ENCODE measurements at regions not wholly inside any gene's neighbourhood (a gene's known extent, or its start where the extent isn't known, plus 50 kb on each side); places are given as distances from the start of the nearest gene placed in this dataset.

GRCh38 chr22:49012712-49013395 lies 814.8 kb downstream of the BRD1 start:
- DNase-seq (ENCODE audit: low read depth), result no peak
- no peak overlapping the region for H3K4me3 ChIP-seq (ENCODE audit: low read depth, low read length)
- no peak for TF ChIP-seq CTCF (conservative IDR thresholded peaks at IDR 0.05; ENCODE audit: low read depth, low read length)

GRCh38 chr22:49011769-49012648 lies 815.7 kb downstream of the BRD1 start:
- no peak overlapping the region for H3K4me3 ChIP-seq (ENCODE audit: low read depth, low read length)
- no peak for TF ChIP-seq CTCF (conservative IDR thresholded peaks at IDR 0.05; ENCODE audit: low read depth, low read length)
- DNase-seq (ENCODE audit: low read depth), result no peak

GRCh38 chr22:49011379-49011768 lies 816.3 kb downstream of the BRD1 start:
- no peak overlapping the region for H3K4me3 ChIP-seq (ENCODE audit: low read depth, low read length)
- TF ChIP-seq CTCF (conservative IDR thresholded peaks at IDR 0.05; ENCODE audit: low read depth, low read length), result no peak
- DNase-seq (ENCODE audit: low read depth), result no peak

- no peak for TF ChIP-seq CTCF (conservative IDR thresholded peaks at IDR 0.05; ENCODE audit: low read depth, low read length)
- no peak for DNase-seq (ENCODE audit: low read depth)
- H3K4me3 ChIP-seq (ENCODE audit: low read depth, low read length), result no peak overlapping the region
Measured at GRCh38 chr22:49010901-49011300, 816.8 kb downstream of the BRD1 start.

- H3K4me3 ChIP-seq (ENCODE audit: low read depth, low read length), result no peak overlapping the region
- TF ChIP-seq CTCF (conservative IDR thresholded peaks at IDR 0.05; ENCODE audit: low read depth, low read length), result no peak
- no peak for DNase-seq (ENCODE audit: low read depth)
Measured at GRCh38 chr22:49010070-49010863, 817.4 kb downstream of the BRD1 start.

GRCh38 chr22:49009359-49010063 lies 818.2 kb downstream of the BRD1 start:
- DNase-seq (ENCODE audit: low read depth), result no peak
- TF ChIP-seq CTCF (conservative IDR thresholded peaks at IDR 0.05; ENCODE audit: low read depth, low read length), result no peak
- H3K4me3 ChIP-seq (ENCODE audit: low read depth, low read length), result no peak overlapping the region
